GM19043 (cell line): ENCODE measurements at regions not wholly inside any gene's neighbourhood (a gene's known extent, or its start where the extent isn't known, plus 50 kb on each side); places are given as distances from the start of the nearest gene placed in this dataset.
"Not testable (repeated sequence)": the region's sequence is repeated elsewhere in the genome, so short reads cannot be mapped to it uniquely, and the experiment has no call there.

Experiments used
- ATAC-seq: cut with Tn5 transposase; IDR thresholded peaks from one replicate; pipeline ENCODE4 v1.9.1; 2021; ENCODE audit warnings: low read depth; ENCODE audit not compliant: unreplicated experiment

DNA sequence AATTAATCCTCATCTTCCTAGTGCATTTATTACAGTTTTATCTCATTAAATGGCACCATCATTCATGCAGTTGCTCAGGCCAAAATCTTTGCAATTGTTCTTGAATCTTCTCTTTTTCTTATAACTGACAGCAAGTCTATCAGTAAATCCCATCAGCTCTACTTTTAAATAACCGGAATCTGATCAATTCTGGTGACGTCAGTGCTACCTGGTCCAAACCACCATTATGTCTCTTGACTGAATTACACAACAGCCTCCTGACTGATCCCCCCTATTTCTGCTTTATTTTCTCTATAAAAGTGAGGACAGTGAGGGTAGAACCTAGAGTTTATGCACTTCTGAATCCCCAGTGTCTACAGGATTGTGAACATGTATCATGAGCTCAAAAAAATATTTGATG is 787.4 kb downstream of the AACS start:
- no peak for ATAC-seq

DNA sequence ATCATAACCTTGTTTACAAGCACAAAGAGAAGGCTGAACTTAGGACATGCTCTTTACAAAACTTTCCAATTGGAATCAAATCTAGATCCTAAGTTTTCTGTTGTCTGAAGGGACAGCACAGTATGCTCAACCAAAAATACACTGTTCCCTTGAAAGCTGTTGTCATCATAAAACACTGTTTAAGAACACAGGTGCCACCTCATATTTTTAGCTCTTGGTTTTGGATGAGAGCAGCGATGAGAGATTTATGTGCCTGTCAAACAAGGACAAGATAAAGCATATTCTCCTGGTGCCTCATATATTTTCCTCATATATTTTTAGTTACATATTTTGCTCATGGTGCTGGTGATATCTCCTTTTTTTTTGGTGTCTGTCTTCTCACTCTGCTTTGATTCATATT is 788.4 kb downstream of the AACS start:
- no peak for ATAC-seq

DNA sequence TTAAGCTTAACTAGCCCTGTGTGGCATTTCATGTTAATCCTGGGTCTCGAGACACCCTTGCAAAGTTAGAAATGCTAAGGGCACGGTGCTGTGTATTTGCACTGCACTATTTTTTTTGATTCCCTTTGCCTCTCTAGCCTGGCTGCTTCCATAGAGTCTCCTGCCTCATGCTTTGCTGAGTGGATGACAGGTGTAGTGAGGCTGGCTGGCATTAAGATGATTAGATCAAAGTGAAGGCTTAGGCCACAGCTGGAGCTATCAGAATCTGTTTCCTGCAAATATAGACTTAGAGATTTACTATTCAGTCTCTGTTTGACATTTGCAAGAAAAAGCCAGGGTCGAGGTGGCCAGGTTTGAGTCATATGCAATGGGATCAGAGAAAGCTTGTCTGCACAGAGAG is 791.1 kb downstream of the AACS start:
- ATAC-seq, result no peak

DNA sequence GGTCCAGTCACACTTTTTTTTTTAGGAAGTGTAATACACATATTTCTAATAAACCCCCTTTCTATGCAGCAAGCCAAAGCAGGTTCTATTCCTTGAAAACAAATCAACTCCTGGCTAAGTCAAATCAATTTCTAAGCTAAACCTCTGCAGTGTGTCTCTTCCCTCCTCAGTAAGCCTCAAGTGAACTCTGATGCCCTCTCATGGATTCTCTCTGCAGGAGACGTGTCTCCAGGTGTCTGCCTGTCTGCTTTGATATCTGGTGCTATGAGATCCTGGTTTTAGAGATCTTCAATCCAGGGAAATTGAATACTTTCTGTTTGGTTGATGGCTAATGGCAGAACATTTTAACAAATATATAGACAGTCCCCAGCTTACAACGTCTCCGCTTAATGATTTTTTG is 791.7 kb downstream of the AACS start:
- ATAC-seq, result no peak

DNA sequence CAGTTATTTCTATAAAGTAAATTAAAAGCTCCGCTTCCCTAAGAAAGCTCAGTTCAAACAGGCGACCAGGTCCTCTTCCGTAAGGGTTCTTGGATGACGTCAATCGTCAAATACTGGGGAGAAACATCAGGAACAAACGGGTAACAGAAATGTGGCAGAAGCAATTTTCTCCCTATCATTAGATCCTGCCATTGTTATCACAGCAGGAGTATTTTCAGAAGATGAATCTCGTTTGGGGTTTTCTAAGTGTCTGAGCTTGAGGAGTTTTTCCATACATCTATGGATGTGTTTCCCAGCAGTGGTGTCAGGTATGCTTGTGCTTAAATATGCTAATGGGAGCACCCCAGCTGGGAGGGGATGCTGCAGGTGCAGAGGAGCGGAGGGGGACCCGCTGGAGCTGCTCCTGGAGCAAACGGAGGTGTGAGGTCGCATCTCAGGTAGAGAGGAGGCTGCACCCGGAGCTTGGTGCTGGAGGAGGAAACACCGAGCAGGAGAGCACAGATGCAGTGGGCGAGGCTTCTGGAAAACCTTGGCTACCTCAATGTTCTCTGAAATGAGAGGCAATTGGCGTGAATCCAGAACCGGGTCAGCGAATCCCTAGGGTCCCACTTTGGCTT is 795.5 kb downstream of the AACS start:
- ATAC-seq, result no peak

DNA sequence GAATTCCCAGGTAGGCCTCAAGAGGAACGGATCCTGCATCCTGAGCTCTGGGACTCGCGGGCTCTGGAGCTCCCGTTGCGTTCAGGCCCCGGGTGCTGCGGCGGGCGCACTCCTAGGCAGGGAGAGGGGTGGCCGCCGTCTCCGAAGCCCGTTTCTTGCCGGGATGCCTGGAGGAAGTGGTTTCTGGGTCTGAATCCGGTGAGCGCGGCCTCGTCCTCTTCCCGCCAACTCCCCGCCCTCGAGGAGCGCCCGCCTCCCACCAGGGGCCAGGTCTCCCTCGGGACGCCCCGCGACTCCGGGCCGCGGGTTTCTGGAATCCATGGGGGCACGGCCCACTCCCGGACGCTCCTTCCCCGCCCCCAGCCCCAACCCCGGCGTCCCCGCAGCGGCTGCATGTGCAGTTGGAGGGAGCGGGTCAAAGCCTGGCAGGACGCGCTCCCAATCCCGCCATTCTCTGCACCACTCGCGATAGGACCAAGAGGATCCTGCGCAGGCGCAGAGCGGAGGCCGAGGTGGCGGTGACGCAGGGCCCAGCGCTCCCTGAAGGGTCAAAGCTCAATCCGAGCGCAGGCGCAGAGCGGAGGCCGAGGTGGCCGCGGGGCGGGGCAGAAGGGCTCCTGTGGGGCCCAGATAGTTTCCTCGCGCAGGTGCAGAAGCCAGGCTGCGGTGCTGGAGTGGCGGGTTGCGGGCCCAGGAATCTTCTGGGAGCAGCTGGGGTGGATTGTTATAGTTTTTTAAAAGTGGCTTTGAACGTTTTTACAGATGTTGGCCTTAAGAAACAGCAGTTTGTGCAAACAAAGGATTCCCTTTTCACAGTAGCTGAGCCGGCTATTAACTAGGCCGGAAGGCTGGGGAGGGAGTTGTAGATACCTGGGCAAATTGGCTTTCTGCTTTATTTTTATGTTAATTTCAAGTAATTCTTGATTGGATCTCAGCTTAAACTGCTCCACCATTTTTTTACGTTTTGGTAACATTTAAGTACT is 796.4 kb downstream of the AACS start:
- no peak for ATAC-seq

DNA sequence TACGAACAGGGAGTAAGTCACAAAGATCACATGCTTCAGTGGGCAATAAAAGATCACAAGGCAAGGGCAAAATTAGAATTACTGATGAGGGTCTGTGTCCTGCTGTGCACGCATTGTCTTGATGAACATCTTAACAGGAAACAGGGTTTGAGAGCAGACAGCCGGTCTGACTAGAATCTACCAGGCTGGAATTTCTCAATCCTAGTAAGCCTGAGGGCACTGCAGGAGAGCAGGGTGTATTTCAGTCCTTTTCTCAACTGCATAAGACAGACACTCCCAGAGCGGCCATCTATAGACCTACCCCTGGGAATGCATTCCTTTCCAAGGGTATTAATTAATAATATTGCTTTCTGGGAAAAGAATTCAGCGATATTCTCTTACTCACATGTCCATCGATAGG is 800.0 kb downstream of the AACS start:
- not testable (repeated sequence) for ATAC-seq

DNA sequence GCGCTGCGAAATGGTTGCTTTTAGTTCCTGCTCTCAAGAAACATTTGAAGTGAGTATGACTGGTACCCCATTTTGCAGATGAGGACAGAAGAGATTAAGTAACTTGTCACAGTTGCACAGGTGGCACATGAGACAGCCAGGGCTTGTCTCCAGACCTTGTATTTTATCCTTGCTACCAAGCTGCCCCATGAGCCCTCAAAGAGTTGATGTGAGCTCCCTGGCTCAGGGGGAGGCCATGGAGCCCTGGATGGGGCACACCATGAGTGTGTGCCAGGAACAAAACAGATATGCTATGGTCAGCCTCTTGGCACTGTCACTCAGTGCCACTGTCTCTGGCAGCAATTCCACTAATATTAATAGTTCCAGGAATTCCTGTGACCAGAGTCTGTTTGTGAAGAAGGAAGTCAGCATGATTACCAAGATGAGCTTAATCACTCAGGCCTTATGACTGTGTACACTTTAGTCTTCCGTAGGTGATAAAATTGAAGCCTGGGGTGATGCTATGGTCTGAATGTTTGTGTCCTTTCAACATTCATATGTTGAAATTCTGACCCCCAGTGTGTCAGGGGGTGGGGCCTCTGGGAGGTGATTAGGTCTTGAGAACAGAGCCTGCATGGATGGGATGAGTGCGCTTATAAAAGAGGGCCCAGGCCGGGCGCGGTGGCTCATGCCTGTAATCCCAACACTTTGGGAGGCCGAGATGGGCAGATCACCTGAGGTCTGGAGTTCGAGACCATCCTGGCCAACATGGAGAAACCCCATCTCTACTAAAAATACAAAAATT is 806.8 kb downstream of the AACS start:
- no peak for ATAC-seq

DNA sequence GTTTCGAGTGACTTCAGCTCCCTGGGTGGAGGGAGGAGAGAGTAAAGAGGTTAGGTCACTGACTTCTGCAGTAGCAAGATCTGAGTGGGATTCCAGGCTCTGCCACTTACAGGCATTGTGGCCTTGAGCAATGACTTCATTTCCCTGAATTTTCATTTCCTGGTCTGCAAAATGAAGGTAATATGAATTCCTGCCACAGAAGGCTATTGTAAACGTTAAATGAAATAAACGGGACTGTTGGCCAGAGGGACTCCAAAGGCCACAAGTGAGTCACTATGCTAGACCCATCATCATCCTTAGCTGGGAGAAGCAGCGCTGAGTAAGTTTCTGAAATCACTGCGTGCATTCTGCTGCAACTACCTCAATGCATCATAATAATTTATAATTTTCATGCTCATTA is 807.8 kb downstream of the AACS start:
- ATAC-seq, result no peak

DNA sequence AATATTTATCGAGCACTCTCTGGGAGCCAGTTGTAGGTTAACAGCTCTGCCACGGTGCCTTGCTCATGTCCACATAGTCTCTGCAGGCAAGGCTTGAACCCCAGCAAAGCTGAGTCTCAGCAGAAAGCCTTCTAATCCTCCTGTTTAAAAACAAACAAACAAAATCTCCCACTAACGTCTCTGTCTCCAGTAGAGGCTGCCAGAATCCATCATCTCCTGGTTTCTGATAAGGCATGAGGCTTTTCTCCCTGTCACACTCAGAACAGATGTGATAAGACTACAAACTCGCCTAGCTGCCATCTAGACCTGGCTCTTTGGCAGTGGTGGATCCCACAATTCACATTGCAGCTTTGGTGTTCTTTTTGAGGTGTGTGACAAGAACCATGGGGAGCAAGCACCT is 813.2 kb downstream of the AACS start:
- no peak for ATAC-seq

DNA sequence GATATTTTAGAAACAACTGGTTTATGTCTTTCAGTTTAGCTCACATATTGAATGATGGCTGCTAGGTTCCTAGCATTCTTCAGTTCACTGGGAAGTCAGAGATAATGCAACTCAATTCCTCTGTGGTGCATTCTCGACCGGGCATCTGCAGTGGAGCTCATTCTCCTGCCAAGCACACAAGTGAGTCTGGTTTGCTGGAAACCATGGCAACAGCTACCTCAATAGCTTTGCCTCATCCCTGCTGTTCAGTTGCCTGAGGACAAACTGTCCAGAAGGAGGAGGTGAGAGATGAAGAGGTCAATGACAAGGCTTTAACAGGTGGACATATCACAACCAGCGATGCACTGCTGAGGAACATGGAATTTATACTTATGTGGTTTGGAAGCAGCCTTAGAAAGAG is 816.9 kb downstream of the AACS start:
- ATAC-seq, result no peak

DNA sequence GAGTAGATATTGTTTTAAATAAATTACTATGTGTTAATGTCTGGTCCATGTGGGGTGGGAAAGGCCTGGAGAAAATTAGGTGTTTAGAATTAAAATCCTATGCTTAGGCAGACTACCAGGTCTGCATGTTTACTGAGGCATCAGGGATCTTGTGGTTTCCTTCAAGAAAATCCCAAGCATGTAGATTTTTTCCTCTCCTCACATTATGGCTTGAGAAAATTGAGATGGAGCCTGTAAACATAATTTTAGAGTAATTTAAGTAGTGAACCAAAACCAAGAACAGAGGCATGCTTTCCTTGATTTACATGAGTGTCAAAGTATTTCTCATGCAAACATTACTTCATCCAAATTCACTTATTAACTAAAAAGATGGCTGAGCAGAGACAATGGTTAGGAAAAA is 823.7 kb downstream of the AACS start:
- ATAC-seq, result no peak

DNA sequence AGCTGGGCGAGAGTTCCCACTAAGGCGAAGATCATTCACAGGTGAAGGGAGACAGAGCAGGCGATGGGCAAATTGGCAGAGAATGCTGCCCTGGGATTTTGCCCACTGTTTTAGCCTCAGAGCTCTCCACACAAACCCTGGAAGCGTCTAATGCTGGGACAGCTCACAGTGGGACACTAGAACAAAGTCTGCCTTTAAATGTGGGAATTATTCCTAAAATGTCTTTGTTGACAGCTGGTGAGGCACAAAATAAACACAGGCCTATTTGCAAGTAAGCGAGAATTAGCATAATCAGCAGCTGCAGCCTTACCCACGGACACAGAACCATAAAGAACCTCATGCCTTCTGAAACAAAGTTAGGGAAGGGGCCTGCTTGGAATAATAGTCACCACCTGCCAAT is 824.5 kb downstream of the AACS start:
- no peak for ATAC-seq

DNA sequence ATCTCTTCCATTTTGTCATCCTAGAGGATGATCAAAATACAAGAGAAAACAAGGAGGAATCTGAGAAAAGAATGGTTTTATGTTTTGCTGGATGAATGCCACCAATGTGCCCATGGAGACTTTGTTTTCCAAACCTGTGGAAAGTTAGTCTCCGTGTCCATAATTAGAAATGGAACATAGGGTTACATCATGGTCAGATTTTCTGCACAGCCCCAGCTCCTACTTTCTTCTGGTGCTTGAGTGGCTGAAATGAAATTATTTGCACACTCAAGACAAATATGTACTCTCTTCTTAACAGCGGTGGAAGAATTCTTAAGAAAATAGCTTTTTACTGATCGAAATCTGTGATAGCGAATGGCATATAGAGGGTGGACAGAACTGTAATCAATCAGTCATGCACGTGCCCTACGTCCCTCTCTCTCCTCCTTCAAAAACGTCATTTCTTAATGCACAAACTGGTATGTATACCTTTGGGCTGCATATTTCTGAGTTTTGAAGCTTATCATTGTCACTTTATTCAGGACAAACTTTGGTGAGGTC is 825.2 kb downstream of the AACS start:
- ATAC-seq, result no peak

DNA sequence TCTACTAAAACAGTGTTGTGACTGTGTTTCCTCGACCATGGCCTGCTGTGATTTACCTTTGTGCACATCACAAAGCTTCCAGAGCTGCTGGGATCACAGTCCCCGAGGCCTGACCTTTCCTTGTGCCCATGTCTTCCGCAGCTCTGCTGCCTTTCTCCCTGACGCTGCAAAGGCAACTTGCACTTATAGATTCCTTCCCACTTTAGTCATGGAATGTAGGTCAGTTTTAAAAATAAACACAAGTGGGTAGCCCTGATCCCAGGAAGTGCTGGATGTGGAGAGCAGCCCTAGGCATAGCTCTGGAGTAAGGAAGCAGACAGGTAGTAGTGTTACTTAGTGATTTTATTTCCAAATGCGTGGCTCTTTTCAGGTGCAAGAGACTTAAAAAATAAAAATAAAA is 825.7 kb downstream of the AACS start:
- ATAC-seq, result no peak

DNA sequence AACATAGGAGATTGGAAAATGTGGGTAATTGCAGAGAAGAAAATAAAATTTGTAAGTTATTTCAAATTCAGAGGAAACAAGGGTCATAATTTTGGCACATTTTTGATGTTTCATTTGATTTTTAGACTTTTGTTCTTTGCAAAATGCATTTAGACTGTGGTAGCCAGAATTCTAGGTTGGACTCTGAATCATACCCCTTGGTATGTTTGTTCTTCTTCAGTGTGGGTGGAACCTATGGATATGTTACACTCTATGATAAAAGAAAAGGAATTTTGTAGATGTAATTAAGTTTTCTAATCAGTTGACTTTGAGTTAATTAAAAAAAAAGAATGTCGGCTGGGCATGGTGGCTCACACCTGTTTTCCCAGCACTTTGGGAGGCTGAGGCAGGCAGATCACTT is 827.0 kb downstream of the AACS start:
- no peak for ATAC-seq

DNA sequence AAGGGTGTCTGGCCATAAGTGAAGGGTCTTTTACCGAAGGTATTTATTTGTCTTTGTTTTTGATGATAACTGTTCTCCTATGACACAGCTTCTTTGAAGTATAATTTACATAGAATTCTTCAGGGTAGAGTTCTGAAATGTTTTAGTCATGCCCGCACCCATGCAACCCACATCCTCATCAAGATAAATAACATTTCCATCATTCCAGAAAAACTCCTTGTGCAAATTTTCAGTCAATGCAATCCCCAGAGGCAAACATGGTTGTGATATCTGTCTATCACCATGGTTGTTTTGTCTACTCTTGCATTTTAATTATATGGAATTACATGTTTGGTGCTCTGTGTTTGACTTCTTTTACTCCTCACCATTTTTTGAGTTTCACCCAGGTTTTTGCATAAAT is 837.8 kb downstream of the AACS start:
- no peak for ATAC-seq

DNA sequence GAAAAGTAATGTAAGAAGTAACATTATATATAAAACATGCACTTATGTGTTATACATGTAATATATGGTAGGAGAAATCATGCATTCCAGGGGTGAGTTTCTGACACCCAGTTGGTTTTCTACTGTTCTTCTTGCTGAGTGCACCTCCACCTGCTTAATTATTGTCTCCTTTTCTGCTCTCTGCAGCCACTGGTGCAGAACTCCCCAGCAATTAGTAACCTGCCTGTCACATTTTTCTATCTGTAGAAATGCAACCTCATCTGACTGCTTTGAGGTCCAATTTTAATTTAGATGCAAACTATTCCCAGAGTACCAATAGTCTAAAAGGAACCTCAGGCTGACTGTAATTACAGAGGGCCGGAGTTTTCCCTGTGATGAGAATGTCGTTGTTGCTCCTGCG is 842.1 kb downstream of the AACS start:
- ATAC-seq, result no peak

DNA sequence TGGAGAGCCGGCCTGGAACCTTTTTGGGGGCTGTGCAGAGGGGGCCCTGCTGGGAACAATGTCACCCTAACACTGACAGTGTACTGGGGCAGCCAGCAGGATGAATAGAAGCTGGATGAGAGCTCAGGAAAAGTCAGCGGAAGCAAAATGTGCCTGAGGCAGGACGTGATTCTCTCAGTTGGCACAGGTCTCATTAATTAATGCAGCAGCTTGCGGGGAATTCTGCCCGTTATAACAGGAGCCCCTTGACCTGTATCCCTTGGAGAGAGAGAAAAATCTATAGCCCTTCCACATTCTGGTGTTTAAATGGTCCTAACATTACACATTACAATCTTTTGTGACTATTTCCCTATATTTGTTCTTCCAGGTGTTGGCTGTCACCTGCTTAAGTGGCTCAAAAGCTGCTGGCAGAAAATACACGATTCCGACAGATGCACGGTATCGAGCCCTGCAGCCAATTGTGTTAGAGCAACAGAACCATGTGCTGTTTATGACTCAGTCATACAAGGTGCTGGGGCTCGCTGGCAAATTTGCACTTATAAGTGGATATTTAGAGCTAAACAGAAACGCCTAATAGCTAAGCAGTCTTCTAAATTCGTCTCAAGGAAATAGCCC is 854.7 kb downstream of the AACS start:
- no peak for ATAC-seq

DNA sequence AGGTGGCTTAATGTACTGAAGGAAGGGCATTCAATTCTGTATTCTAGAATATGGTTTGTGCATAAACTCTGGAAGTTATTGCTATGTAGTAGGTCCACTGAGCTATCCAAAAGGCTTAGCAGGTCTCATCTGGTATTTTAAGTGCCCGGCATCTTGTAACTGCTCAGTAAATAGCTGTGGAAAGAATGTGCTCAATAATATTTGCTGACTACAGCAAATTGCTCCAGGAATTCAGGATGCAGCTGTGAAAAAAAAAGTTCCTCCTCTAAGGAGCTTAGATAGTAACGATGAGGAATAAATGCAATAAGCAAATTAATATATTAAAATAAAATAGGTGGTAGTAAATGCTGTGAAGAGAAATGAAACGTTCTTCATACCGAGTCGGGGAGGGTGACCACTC is 857.1 kb downstream of the AACS start:
- no peak for ATAC-seq

DNA sequence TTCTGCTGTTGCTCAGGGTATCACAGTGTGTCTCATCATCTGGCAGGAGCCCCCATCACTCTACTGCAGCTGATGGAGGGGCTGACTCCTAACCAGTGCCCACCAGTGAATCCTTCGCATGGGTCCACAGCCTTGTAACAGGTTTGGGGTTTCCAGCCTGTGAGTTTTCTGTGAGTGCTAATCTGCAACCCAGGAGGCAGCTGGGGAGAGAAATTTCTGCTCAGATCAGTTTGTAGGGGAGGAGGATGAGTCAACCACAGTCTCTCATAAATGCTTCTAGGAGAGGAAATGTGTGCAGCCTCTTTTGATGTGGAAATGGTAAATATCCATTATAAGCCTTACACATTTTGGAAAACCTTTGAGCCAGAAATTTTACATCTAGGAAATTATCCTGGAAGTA is 871.3 kb downstream of the AACS start:
- no peak for ATAC-seq
